Mesenchymal stem cell (in vitro differentiated cells and primary cell): ENCODE measurements at regions not wholly inside any gene's neighbourhood (a gene's known extent, or its start where the extent isn't known, plus 50 kb on each side); places are given as distances from the start of the nearest gene placed in this dataset.

Experiments used
- DNase-seq: peaks from one replicate; pipeline ENCODE4 v3.0.0-alpha.2; 2013
- H2AFZ ChIP-seq: one replicate; pipeline ENCODE4 v1.6.1; 2013; ENCODE audit warnings: low read depth, mild to moderate bottlenecking, control low read depth, inconsistent platforms, low read length, moderate library complexity
- H2AK5ac ChIP-seq: 2 replicates; pipeline ENCODE4 v1.6.1; 2013; ENCODE audit warnings: low read length, moderate library complexity, mild to moderate bottlenecking, inconsistent platforms; ENCODE audit not compliant: severe bottlenecking
- H2BK120ac ChIP-seq: one replicate; pipeline ENCODE4 v1.6.1; 2013; ENCODE audit warnings: low read depth, mild to moderate bottlenecking, inconsistent platforms, low read length, moderate library complexity
- H2BK12ac ChIP-seq, 2 experiments: one replicate each; pipeline ENCODE4 v1.6.1; 2013; ENCODE audit warnings: inconsistent platforms in 2 of 2, low read length in 2 of 2, mild to moderate bottlenecking in 2 of 2, moderate library complexity in 2 of 2, control low read depth in 1 of 2
- H2BK15ac ChIP-seq: one replicate; pipeline ENCODE4 v1.6.1; 2013; ENCODE audit warnings: mild to moderate bottlenecking, low read depth, inconsistent platforms; ENCODE audit not compliant: poor library complexity, severe bottlenecking
- H2BK5ac ChIP-seq: 2 replicates; pipeline ENCODE4 v1.6.1; 2013; ENCODE audit warnings: low read depth, mild to moderate bottlenecking, low read length, control low read depth, inconsistent platforms; ENCODE audit not compliant: poor library complexity, severe bottlenecking
- H3K14ac ChIP-seq, 2 experiments: one replicate each; pipeline ENCODE4 v1.6.1; 2013; ENCODE audit warnings: inconsistent platforms in 2 of 2, low read length in 2 of 2, control low read depth in 1 of 2, mild to moderate bottlenecking in 1 of 2, moderate library complexity in 1 of 2
- H3K18ac ChIP-seq, 2 experiments: one replicate each; pipeline ENCODE4 v1.6.1; 2013; ENCODE audit warnings: inconsistent platforms in 2 of 2, low read length in 2 of 2, control low read depth in 1 of 2, low read depth in 1 of 2, mild to moderate bottlenecking in 1 of 2
- H3K23ac ChIP-seq, 2 experiments: one replicate each; pipeline ENCODE4 v1.6.1; 2013; ENCODE audit warnings: inconsistent platforms in 2 of 2, low read length in 2 of 2, mild to moderate bottlenecking in 2 of 2, moderate library complexity in 2 of 2, control low read depth in 1 of 2
- H3K27ac ChIP-seq: 2 replicates; pipeline ENCODE4 v1.5.1; 2013; ENCODE audit warnings: mild to moderate bottlenecking, moderate library complexity, low read length, control low read depth, inconsistent platforms; ENCODE audit not compliant: poor library complexity, severe bottlenecking
- H3K27me3 ChIP-seq, 2 experiments: 2 replicates each; pipeline versions ENCODE4 v1.6.1 to v1.7.0; 2013; ENCODE audit warnings: low read length in 2 of 2, mild to moderate bottlenecking in 2 of 2, moderate library complexity in 2 of 2, control low read depth in 1 of 2, inconsistent platforms in 1 of 2; ENCODE audit not compliant: control insufficient read depth in 1 of 2, insufficient read depth in 1 of 2
- H3K36me3 ChIP-seq, 2 experiments: 2 replicates each; pipeline versions ENCODE4 v1.6.1 to v1.7.0; 2013; ENCODE audit warnings: low read length in 2 of 2, control low read depth in 1 of 2, inconsistent platforms in 1 of 2, low read depth in 1 of 2, mild to moderate bottlenecking in 1 of 2; ENCODE audit not compliant: insufficient read depth in 2 of 2, control insufficient read depth in 1 of 2
- H3K4ac ChIP-seq, 2 experiments: one replicate each; pipeline ENCODE4 v1.6.1; 2013; ENCODE audit warnings: inconsistent platforms in 2 of 2, low read length in 2 of 2, mild to moderate bottlenecking in 2 of 2, moderate library complexity in 2 of 2, control low read depth in 1 of 2, low read depth in 1 of 2
- H3K4me1 ChIP-seq: 2 replicates; pipeline ENCODE4 v1.6.1; 2013; ENCODE audit warnings: low read depth, low read length, control low read depth; ENCODE audit not compliant: control insufficient read depth, insufficient read depth
- H3K4me2 ChIP-seq: 2 replicates; pipeline ENCODE4 v1.6.1; 2013; ENCODE audit warnings: low read length, mild to moderate bottlenecking, inconsistent platforms; ENCODE audit not compliant: poor library complexity, severe bottlenecking
- H3K4me3 ChIP-seq, 2 experiments: 2 replicates each; pipeline versions ENCODE4 v1.5.1 to v1.7.0; 2013; ENCODE audit warnings: low read length in 2 of 2, mild to moderate bottlenecking in 2 of 2, control low read depth in 1 of 2, low read depth in 1 of 2; ENCODE audit not compliant: insufficient read depth in 1 of 2
- H3K79me1 ChIP-seq: replicated peaks from 2 replicates; pipeline ENCODE4 v1.6.1; 2013; ENCODE audit warnings: mild to moderate bottlenecking, control low read depth, low read length, inconsistent platforms; ENCODE audit not compliant: poor library complexity, severe bottlenecking
- H3K9ac ChIP-seq: 2 replicates; pipeline ENCODE4 v1.7.0; 2013; ENCODE audit warnings: mild to moderate bottlenecking, low read length, moderate library complexity
- H3K9me3 ChIP-seq: 2 replicates; pipeline ENCODE4 v1.7.0; 2013; ENCODE audit warnings: mild to moderate bottlenecking, low read length; ENCODE audit not compliant: control insufficient read depth
- H4K8ac ChIP-seq: one replicate; pipeline ENCODE4 v1.6.1; 2013; ENCODE audit warnings: inconsistent platforms, mild to moderate bottlenecking, low read length, moderate library complexity
- H4K91ac ChIP-seq: one replicate; pipeline ENCODE4 v1.6.1; 2013; ENCODE audit warnings: mild to moderate bottlenecking, low read length, inconsistent platforms
- WGBS: methylation state at CpG from one replicate; pipeline ENCODE4 v1.1.7; 2013; ENCODE audit warnings: mixed read lengths; 5-methylcytosine and 5-hydroxymethylcytosine counted together

DNA sequence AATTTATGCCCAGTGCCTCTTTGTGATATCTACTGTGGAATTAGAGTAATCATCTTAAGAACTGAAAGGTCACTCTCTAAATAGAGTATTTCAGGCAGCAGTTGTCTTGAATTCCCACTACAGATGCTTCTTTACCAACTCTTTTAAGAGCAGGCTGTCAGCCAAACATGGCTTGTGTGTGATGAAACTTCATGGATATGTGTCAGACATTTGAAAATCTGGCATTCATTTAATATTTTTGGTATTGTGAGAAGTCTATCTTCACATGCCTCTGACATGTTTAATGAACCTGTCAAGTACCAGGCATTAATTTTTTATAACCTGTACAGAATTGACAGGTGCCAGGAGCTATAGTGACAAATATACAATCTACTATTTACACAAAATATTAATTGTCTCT is 318.6 kb downstream of the CDH9 start:
- no peaks in the 10 kb centered on the region for H3K36me3 ChIP-seq
- H3K23ac ChIP-seq, result no peak overlapping the region
- H3K4me3 ChIP-seq, result no peak overlapping the region
- no peak overlapping the region for H3K14ac ChIP-seq
- H3K79me1 ChIP-seq, result no peaks in the 10 kb centered on the region
- H2AFZ ChIP-seq, result no peak overlapping the region
- H4K91ac ChIP-seq, result no peak overlapping the region
- no peak overlapping the region for H4K8ac ChIP-seq
- no peak overlapping the region for H3K27ac ChIP-seq
- H2BK15ac ChIP-seq, result no peak overlapping the region
- H2AK5ac ChIP-seq, result no peak overlapping the region
- H3K18ac ChIP-seq, result no peak overlapping the region
- H3K27me3 ChIP-seq, result no peaks in the 10 kb centered on the region
- DNase-seq, result no peak
- no peak overlapping the region for H2BK120ac ChIP-seq
- H3K4me1 ChIP-seq, result no peaks in the 10 kb centered on the region
- H2BK12ac ChIP-seq, result no peak overlapping the region
- H3K9me3 ChIP-seq, result no peaks in the 10 kb centered on the region
- no peak overlapping the region for H3K4ac ChIP-seq
- H3K9ac ChIP-seq, result no peak overlapping the region
- no peak overlapping the region for H2BK5ac ChIP-seq
- H3K4me2 ChIP-seq, result no peak overlapping the region

DNA sequence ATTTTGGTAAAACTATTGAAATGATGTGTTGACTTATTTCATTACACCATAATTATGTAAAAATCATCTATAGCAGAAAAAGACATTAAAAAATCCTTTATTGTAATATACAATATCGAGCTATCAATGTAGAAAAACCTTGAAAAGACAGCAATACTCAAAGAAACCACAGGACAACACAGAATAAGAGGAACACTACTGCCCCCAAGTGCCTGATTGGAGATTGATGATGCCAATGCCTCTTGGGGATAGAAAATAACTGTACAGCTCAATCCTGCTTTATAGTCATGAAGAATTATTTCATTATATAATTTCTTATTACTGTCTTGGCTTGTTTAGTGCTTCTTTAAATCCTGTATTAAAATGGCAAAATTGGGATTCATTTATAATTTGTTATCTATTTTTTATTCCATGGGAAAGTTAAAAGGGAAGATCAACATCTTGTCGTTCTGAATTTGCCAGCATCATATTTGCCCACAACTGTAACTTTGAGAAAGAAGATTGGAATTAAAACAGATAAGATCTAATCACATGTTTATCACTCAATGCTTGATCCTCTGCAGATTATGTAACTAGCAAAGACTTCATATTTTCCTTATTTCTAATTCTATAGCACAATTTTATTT is 337.5 kb downstream of the CDH9 start:
- H2AFZ ChIP-seq, result no peak overlapping the region
- no peak overlapping the region for H3K4ac ChIP-seq
- no peak overlapping the region for H2BK15ac ChIP-seq
- no peak overlapping the region for H2AK5ac ChIP-seq
- H2BK5ac ChIP-seq, result no peak overlapping the region
- H3K4me2 ChIP-seq, result no peak overlapping the region
- H2BK120ac ChIP-seq, result no peak overlapping the region
- no peak overlapping the region for H4K8ac ChIP-seq
- peak; percentile 50 for DNase-seq
- 63% methylated on average over 1 of the region's 2 CpGs for WGBS
- H3K4me1 ChIP-seq, result no peaks in the 10 kb centered on the region
- H3K4me3 ChIP-seq, result no peak overlapping the region
- no peak overlapping the region for H3K14ac ChIP-seq
- H3K36me3 ChIP-seq, result no peaks in the 10 kb centered on the region
- peaks cover 4% of the 10 kb centered on the region for H3K9me3 ChIP-seq
- no peak overlapping the region for H3K27ac ChIP-seq
- no peaks in the 10 kb centered on the region for H3K27me3 ChIP-seq
- no peak overlapping the region for H3K9ac ChIP-seq
- no peak overlapping the region for H3K23ac ChIP-seq
- no peak overlapping the region for H2BK12ac ChIP-seq
- no peak overlapping the region for H4K91ac ChIP-seq
- no peaks in the 10 kb centered on the region for H3K79me1 ChIP-seq
- H3K18ac ChIP-seq, result no peak overlapping the region

DNA sequence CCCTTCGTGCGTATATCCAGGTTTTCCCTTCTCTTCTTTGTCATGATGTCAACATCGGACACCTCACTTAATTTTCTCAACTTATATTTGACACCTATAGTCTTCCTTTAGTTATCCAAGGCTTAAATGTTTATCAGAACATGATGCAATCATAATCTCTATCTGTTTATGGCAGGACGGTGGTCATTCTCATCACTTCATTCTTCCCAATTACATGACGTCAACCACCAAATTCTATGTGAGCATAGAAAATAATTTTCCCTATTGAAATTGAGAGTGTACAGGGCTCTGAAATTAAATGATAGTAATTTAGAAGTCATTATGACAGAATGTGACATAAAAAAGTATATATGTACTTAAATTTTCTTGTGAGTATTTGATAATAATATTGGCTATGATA is 345.4 kb downstream of the CDH9 start:
- Histone ChIP-seq H3K4me1 (no peaks in the 10 kb centered on the region), H3K9ac (no peak overlapping the region), H2AFZ (no peak overlapping the region), H2BK120ac (no peak overlapping the region), H3K18ac (no peak overlapping the region), H3K14ac (no peak overlapping the region), H3K4me2 (no peak overlapping the region), H3K27me3 (no peaks in the 10 kb centered on the region), H3K79me1 (no peaks in the 10 kb centered on the region), H2BK12ac (no peak overlapping the region), H2BK5ac (no peak overlapping the region), H3K4ac (no peak overlapping the region), H2AK5ac (no peak overlapping the region), H3K4me3 (no peak overlapping the region), H3K36me3 (no peaks in the 10 kb centered on the region), H2BK15ac (no peak overlapping the region), H3K9me3 (peaks cover 4% of the 10 kb centered on the region), H4K8ac (no peak overlapping the region), H4K91ac (no peak overlapping the region), H3K27ac (no peak overlapping the region), H3K23ac (no peak overlapping the region)
- 93% methylated on average over 3 of the region's 5 CpGs for WGBS
- DNase-seq, result no peak

DNA sequence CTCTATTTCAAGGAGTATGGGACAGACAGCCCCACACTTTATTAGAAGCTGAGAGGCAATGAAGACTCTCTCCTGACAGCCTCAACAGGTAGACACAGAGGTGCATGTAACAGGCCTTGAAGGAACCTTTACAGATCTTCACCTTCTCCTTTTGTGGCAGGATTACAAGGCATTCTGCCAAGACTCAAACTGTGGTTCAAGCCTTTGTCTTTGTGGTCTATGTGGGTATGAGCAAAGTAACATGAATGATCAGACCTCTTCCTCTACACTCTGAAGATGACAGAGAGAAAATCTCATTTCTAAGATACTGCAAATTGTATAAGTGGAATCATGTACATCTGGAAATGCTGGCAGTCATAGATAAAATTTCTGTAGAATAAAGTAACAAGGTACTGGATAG is 346.9 kb downstream of the CDH9 start:
- H2BK12ac ChIP-seq, result no peak overlapping the region
- no peak overlapping the region for H3K4me2 ChIP-seq
- no peak overlapping the region for H3K18ac ChIP-seq
- no peak overlapping the region for H4K8ac ChIP-seq
- H3K4me1 ChIP-seq, result no peaks in the 10 kb centered on the region
- no peak overlapping the region for H3K27ac ChIP-seq
- H3K4me3 ChIP-seq, result no peak overlapping the region
- DNase-seq, result no peak
- no peaks in the 10 kb centered on the region for H3K27me3 ChIP-seq
- no peak overlapping the region for H2AFZ ChIP-seq
- no peak overlapping the region for H3K4ac ChIP-seq
- H2AK5ac ChIP-seq, result no peak overlapping the region
- H4K91ac ChIP-seq, result no peak overlapping the region
- no peak overlapping the region for H2BK5ac ChIP-seq
- no peak overlapping the region for H2BK120ac ChIP-seq
- no peak overlapping the region for H3K9ac ChIP-seq
- no peak overlapping the region for H3K14ac ChIP-seq
- no peak overlapping the region for H3K23ac ChIP-seq
- H3K9me3 ChIP-seq, result peaks cover 4% of the 10 kb centered on the region
- no peaks in the 10 kb centered on the region for H3K36me3 ChIP-seq
- no peak overlapping the region for H2BK15ac ChIP-seq
- H3K79me1 ChIP-seq, result no peaks in the 10 kb centered on the region
